GM18909 (cell line): ENCODE measurements at regions not wholly inside any gene's neighbourhood (a gene's known extent, or its start where the extent isn't known, plus 50 kb on each side); places are given as distances from the start of the nearest gene placed in this dataset.
A peak's percentile ranks its signal among the peaks of the same experiment; 100 is the strongest.
"Not testable (repeated sequence)": the region's sequence is repeated elsewhere in the genome, so short reads cannot be mapped to it uniquely, and the experiment has no call there.

Experiments used
- ATAC-seq: cut with Tn5 transposase; IDR thresholded peaks from one replicate; pipeline ENCODE4 v1.9.1; 2021; ENCODE audit warnings: mild to moderate bottlenecking; ENCODE audit not compliant: unreplicated experiment, poor library complexity

DNA sequence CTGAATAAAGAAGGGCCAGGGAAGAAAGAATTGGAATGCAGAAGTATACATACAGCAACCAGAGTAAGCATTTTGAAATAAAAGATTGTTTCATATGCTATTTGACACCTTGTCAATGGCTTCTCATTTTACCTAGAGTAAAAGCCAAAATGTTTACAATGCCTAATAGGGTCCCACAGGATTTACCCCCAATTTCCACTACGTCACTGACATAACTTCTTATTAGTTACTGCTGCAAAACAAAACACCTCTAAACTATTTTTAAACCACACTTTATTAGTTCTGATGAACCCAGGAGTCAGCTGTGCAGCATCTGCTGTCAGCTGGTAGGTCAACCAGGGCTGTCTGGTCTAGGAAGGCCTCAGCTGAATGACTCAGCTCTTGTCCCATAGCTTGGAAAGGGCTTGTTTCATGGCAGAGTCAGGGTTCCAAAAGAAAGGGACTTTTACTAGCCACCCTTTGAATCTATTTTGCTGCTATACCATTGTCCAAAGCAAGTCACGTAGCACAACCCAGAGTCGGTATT, 945.1 kb downstream of the EPHA3 start:
- ATAC-seq = no peak

DNA sequence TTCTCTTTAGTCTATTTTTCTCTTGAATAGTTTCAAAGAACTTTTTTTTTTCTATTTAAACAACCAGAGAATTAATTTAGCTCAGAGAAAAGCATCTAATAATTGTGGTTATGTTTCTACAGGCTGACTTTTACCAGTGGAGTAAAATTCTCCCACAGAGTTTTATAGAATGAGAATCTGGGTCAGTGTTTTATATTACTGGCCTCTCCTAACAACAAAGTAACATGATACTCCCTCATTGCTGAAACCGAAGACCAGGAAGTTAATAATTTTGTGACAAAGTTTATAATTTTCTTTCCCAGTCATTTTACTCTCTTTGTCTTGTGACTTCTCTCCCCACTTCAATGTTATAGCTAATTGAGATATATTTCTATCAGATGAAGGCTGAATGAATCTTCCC, 946.9 kb downstream of the EPHA3 start:
- ATAC-seq = no peak

DNA sequence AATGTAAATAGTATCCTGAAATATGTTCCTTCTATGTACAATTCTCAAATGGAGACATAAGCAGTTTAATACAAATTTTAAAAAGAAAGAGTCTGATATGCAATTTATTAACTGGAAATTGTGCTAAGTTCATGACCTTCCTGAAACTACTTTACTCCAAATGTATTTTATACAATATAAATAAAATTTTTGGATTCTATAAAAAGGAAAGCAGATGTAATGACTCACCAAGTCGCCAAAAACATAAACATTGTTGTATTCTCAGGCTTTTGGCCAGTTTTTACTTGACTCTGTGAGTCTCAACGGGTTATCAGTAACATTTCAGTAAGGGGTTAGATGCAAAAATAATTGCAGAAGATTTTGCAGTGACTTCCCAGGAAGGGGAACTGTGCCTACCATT, 948.2 kb downstream of the EPHA3 start:
- ATAC-seq = no peak

DNA sequence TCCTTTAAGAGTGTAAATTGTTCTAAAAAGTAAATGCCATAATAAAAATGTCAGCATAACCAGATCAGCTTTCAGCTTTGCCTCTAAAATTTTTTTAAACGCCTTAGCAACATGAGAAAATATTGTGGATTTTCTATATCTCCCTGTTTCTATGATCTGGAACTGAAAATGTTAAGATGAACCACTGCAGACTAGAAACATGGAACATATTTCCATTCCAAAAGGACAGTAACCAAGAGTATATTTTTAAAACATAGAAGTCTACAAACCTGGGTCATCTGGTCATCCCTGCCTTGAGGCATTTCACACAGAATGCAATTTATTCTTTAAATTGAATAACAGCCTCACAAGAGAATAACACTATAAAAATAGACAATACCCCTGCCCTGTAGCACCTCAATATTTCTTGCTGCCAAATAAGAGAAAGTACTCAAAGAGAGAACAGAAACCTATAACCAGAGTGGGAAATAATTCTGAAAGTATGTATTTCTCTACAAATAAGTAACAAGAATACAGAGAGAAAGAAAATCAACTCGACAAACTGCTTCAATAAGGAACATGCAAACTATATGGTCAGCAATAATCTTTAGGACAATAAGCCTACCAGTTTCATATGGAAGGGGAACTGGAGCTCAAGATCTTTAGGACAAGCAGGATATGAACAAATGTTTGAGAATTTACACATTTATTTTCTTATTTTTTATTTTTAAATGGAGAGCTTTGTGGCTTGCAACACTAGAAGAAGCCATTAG, 949.0 kb downstream of the EPHA3 start:
- ATAC-seq = no peak

DNA sequence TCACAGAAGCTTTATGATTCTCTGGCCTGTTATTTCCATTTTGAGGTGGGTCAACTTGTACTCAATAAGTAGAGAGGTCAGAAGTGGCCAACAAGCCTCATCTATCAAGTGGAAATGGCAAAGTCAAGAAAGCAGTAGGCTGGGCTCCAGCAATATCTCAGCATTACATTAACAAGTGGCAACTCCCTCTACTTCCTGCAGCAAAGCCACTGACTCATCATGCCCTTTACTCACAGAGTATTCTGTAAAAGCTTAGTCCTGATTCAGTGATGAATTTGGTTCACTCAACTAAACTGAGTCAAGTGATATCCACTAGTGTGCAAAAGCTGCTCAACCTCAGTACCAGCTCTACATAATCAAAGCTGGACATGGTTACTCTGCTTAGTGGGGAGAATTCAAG, 954.6 kb downstream of the EPHA3 start:
- no peak for ATAC-seq

DNA sequence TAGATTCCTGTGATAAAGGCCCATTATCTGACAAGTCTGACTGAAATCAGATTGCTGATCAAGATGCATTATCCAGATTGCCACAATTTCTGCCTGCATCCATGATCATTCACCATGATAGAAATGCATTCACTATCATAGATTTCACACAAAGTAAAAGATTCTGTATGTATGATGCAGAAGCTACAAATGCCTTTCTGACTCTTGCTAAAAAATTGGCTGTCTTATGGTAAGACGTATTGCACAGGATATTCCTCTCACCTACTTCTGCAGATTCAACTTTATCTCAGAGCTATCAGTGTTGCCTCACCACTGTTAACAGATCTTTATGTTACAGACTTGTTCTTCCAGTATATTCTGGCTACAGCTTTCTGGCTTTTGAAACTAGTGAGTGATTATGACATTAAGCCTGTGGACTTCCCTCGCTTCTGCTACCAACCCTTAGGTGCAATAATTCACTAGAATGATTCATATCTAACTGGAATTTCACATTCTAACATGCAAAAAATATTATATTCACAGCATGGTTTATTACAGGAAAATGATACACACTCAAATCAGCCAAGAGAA, 955.3 kb downstream of the EPHA3 start:
- ATAC-seq = no peak

DNA sequence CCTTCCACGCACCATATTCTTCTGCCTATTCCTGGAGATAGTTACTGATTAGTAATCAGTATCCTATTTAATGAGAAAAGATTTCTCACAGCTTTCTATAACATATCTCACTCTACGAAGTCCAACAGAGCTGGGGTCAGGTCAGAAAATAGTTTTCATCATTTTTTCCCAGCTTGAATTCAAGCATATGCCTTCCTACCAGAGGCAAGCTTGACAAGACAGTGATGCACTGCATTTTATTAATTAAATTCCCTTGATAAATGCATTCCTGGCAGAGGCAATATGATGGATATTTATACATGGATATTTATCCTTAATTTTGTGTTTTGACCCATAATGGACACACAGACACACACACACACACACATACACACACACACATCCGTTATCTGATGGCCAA, 961.4 kb downstream of the EPHA3 start:
- ATAC-seq = no peak

DNA sequence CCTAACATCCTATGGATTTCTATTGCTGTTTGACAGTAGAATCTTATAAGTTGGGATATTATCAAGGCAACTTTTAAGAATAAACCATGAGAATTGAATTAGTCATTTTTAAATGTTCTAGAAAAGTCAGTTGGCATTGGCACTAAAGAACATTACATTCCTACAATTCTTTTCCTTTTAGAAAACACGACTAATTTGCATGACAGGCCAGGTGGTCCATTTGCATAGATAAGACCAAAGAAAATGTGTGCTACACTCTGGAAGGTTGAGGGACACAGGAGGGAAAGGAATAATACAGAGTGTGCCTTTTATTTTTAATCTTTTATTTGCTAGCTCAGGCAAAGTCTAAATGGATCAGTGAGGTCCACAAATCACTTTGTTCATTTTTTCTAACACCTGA, 962.3 kb downstream of the EPHA3 start:
- no peak for ATAC-seq

DNA sequence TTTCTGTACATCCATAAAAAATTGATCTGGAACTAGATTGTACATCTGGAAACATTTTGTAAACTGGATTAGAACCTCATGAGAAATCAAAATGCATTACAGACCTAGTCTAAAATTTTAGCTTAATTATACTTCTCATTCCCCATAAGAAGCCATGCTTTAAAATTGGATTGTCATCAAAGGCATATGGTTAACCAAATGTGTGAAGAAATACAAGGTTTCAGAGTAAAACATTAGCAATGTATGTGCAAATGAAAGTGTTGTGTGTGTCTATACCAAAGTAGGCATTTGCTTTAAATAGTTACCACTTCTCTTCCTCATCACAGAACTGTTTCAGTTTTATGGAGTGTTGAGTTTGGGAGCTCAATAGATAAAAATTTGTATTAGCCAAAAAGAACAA, 968.7 kb downstream of the EPHA3 start:
- no peak for ATAC-seq

DNA sequence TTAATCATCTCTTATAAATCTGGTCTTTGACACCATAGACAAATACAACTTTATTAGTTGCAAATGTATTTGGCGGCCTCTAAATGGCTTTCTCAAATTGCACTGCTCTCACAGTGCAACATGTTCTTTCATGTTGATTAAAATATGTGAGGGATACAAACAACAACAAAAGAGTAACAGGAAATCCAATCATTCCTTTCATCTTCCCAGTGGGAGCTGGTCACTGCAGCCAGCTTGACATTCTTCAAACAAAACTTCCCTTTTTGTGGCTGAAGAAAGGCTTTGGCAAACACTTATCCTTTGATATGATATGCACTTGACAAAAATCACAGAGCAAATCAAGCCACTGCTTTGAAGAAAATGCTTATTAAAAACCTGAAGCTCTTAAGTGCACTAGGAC, 973.6 kb downstream of the EPHA3 start:
- ATAC-seq = no peak

DNA sequence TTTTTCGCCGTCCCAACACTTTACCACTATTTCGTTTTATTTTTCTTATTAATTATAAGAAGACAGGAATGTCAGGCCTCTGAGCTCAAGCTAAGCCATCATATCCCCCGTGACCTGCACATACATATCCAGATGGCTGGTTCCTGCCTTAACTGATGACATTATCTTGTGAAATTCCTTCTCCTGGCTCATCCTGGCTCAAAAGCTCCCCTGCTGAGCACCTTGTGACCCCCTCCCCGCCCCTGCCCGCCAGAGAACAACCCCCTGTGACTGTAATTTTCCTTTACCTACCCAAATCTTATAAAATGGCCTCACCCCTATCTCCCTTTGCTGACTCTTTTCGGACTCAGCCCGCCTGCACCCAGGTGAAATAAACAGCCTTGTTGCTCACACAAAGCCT, 978.9 kb downstream of the EPHA3 start:
- ATAC-seq = not testable (repeated sequence)

DNA sequence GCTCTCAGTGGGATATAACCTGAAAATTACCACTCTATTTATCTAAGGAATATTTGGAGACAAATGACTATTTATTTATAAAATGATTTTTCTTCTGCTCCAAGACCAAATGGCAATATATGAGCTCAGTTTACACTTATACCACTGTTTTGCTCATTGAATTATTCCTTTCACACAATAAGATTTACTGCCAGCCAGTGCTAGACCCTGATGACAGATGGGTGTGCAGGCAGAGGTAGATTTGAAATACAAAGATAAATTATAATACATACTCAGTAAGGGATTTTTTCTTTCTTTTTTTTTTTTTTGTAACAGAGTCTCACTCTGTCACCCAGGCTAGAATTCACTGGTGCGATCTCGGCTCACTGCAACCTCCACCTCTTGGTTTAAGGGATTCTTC, 980.3 kb downstream of the EPHA3 start:
- ATAC-seq = no peak

DNA sequence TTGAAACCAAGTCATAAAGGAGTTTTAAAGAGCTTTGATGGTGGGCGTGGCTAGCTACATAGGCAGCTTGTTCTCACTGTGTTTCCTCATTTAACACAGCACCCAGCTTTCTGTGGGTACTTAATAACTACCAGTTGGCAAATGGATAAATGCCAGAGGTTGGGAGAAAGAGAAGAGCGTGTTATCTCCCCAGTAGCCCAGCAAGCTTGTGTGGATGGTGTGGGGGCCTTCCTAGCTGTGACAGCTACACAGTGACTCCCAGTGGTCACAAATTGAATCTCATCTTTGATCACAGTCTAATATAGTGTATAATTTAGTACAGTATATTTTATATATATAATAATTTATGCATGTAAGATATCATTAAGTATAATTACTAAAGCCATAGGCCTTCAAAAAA, 984.1 kb downstream of the EPHA3 start:
- ATAC-seq = peak; percentile 83

DNA sequence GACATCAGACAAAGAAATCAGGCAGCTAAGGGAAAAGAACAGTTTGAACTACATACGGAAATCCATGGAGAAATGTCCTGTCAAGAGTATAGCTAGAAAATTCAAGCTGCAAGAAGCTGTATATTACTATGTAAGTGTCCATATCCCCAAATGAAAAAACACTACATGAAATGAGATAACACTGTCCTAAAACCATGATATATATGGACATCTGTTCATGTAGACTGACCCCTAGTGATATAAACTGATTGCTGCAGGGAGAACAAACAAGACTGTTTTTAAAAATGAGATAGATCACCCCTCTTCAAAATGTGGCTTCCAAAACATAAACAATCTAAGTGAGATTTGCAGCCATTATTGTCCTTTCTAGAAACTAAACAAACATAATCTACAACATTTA, 985.6 kb downstream of the EPHA3 start:
- ATAC-seq = peak; percentile 63

DNA sequence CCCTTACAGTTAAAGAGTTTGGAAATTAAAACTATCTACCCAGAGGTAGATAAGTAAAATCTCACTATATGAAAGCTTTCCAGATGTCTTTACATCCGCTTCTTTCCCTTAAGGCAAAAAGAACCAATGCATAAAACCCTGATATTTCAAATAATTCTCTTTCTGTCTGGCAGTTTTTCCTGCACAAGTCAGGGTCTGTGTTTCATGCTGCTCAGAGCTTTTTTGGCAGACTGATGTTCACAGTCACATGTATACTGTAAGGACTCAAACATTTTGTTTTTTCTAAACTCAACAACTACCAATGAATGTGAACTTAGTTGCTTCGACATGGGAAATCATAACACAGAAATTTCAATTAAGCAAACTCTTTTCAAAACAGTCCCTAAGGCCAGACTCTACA, 988.4 kb downstream of the EPHA3 start:
- ATAC-seq = no peak

DNA sequence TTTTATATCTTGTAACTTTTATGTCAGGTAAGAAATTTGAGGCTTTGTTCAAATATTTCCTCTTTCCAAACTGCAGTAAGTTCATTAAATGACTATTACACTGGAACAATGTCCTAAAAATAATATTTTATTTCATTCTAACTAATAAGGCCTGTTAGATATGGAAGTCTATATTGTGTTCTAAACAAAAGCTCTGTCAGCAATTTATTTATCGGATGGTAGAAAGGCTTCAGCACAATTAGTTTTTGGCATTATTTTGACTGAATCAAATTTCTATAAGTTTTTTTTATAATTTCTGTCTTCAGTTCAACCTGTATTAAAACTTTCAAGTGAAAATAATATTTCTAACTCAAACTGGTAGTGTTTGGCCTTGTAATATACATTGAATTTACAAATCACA, 992.1 kb downstream of the EPHA3 start:
- ATAC-seq = no peak

DNA sequence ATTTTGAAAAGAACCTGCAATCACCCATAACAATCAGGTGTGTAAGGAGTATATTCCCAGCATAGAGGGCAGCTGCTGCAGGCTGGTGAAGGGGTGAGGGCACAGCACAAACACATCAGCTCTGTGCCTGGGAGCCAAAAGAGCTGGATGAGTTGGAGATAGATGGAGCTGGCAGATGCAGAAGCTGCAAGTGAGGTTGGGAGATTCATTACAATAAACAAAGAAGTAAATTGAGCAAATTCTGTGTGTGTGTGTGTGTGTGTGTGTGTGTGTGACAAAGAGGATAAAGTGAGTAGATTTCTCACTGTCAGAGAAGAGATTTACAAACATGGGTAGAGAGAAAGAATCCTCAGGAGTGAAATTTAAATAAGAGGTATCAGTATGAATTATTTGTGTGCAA, 994.7 kb downstream of the EPHA3 start:
- no peak for ATAC-seq

DNA sequence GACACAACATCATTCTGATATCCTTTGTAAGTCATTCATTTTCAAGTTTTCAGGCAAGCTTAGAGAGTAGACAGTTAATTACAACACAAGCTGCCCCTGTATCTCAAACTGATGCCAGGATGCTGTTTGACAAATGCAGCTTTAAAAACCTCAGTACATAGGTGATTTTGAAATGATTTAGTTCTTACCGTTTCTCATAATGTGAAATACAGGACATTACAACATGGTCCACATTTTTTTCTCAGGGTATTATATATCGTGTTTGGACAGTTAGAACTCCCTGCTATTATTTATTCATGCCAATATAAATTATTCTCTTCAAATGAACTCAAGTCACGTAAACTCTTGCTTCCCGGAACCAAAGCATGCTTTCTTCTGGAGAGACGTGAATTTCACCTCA, 1013.9 kb downstream of the EPHA3 start:
- ATAC-seq = no peak

DNA sequence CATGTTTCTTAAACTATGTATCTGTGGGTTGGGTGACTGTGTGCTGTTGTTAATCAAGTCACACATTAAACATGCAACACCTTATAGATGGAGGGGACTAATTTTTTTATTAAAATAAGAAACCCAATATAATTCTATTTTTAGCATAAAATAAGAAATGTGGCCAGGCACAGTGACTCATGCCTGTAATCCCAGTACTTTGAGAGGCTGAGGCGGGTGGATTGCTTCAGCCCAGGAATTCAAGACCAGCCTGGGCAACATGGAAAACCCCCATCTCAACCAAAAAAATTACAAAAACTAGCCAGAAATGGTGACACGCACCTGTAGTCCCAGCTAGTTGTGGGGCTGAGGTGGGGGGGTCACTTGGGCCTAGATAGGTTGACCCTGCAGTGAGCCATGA, 1021.0 kb downstream of the EPHA3 start:
- no peak for ATAC-seq

DNA sequence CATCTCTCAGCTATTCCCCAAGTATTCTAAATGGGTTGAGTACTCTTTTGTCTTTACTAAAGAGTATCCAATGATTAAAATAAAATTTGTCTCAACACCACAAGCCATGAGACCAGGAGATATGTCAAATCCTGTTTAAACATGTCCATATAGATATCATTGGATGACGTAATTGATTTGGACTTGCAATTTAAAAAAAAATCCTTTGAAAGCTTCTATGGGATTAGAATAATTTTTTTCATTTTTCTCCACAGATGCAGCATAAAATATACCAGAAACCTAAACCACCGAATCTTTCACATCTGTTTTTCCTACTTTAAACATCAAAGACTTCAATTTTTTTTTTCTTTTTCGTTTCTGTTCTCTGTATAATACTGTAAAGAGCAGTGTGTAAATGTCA, 1022.3 kb downstream of the EPHA3 start:
- no peak for ATAC-seq

DNA sequence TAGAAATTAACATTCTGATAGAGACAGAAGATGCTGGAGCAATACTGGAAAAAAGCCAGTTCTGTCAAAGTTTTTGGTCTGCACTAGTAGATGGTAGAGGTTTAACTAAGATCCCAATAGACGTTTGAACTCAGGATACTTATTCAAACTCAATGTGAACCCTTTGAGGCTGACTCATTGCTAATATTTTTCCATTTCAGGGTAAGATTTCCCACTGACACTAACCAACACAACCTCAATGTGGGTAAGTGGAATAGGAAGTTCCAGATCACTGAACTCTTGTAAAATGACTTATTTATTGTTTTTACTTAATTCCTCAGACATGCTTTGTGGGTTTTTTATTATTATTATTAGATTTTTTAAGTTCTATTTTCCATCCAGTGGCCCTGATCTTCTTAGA, 1024.8 kb downstream of the EPHA3 start:
- no peak for ATAC-seq

DNA sequence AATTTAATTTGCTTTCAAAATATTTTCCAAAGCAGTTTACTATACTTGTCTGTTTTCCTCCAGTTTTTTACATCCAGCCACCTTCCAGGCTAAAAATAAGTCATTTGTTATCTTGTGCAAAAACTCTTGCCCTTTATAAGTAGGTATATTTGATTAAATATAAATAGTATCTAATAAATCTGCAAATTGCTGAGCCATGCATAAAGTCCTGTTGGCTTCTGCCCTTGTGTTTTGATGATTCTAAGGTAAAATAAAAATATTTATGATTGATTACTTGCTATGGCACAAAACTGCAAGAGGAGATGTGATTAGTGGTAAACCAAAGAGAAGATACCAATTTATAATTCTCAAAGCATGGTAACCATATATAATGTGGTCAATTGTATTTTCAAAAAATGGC, 1026.7 kb downstream of the EPHA3 start:
- no peak for ATAC-seq
